NCI-H345 treated with DMSO at 0.1 percent for 48 hours (cell line): ENCODE measurements at regions not wholly inside any gene's neighbourhood (a gene's known extent, or its start where the extent isn't known, plus 50 kb on each side); places are given as distances from the start of the nearest gene placed in this dataset.
"Not testable (repeated sequence)": the region's sequence is repeated elsewhere in the genome, so short reads cannot be mapped to it uniquely, and the experiment has no call there.

ENCODE experiments used
- DNase-seq: peaks from one replicate; lab custom pipeline; 2025; ENCODE audit not compliant: unreplicated experiment; lab: John Stamatoyannopoulos, UW

GRCh38 chr6:144756469-144756868 is 471.3 kb downstream of the UTRN start:
- no peak for DNase-seq

- no peak for DNase-seq
Observed at GRCh38 chr6:144757299-144757698, 472.2 kb downstream of the UTRN start.

GRCh38 chr6:144757730-144758129 is 472.6 kb downstream of the UTRN start:
- DNase-seq: no peak

GRCh38 chr6:144758602-144759001 is 473.5 kb downstream of the UTRN start:
- no peak for DNase-seq

GRCh38 chr6:144762469-144762868 is 477.3 kb downstream of the UTRN start:
- no peak for DNase-seq

DNA sequence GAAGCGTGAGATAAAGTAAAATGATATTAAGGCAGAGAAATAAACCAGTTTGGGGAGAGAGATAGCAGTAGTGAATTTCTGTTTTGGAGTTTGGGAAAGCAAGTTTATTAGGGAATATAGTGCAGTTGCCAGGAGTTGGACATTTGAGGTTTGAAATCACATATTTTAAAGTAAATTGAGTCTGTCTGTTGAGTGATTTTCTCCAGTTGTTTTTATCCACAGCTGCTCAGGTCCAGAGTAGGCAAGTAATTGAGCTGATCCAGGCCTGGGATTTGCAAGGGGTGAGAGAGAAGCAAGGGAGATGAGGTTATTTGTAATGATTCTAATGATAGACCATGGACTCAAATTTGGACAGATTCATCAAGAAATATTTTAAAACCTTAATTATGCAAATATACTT is 481.9 kb downstream of the UTRN start:
- no peak for DNase-seq

DNA sequence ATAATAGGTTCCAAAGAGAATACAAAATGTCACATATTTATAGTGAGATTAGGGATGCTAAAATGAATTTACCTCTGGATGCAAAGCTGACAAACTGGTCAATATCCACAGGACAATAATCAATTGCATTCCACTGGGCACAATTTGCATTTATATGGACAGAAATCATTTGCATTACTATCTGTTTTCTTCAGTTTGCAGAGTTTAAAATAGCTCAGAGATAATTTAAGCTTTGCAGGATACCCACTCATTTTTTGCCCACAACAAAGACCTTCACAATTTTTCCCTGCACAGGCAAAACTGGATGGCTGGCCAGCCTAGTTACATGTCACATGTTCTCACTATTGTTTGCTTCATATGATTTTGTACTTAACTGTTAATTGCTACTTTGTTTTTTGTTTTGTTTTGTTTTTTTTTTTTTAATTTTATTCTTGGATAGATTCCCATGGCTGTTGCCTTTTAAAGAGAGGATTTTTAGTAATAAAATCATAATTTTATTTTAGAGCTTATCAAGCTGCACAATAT is 483.5 kb downstream of the UTRN start:
- DNase-seq: no peak

DNA sequence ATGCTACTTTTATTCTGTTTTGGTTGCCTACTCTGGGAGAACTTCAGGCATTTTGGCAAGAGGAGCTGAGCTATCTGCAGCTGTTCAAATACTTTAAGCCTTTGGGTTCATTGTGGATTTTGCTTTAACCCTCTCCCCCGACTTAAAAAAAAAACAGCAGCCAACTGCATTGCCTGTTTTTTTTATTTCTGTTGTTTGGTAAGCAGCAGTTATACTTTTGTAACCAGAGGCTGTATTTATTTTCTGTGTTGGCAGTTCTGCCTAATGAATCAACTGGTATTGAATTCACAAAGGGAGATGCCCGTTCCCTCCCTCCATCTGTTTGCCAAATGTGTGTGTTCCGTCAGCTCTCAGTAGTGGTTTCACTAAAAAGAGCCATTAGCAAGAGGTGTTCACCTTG is 484.0 kb downstream of the UTRN start:
- peak; percentile 66 for DNase-seq

GRCh38 chr6:144776031-144776819 is 491.1 kb downstream of the UTRN start:
- DNase-seq: no peak

GRCh38 chr6:144777249-144777648 is 492.1 kb downstream of the UTRN start:
- no peak for DNase-seq

DNA sequence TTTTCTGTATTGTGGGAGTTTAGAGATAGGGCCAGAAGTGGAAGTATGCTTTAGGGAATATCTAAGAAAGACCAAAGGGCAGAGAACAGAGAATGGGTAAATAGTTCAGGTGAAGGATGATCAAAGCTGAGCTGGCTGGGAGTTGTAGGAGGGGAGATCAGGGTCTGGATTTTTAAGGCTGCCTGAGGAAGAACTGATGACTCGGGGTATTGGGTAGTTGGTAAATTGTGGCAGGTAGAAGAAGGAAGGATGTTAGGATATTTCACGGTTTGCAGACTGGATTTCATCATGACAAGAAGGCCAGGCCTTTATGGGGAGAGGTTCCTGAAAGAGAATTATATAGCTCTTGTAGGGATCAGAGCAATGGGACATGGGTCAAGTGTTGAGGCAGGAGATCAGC is 492.9 kb downstream of the UTRN start:
- no peak for DNase-seq

DNA sequence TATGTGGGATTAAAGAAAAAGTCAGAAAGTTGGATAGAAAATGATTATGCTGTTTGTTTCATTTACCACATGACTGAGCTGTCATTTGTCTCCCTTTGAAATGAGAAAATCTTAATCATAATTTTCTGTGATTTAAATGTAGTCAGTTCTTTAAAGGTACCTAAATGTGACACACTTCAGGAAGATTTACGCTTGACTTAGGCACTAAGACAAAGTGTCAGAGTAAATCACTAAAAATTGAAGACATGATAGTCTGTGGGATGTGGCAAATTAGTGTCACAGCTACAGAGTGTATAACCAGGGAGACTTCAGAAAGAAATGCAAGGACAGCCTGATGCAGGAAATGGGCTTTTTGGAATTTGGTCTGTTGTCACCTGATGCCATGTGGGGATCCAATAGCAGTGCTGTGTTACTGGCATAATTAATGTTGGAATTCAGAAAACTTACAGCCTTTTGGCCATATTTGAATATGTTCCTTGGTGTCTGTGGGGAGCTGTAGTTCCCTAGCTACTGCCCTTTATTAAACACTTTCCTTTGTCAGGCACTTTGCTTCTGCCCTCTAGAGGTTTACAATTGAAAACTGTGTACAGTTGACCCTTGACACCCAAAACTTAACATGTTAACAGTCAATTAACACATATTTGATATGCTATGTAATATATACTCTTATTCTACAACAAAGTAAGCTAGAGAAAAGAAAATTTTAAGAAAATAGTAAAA is 493.8 kb downstream of the UTRN start:
- DNase-seq: no peak

DNA sequence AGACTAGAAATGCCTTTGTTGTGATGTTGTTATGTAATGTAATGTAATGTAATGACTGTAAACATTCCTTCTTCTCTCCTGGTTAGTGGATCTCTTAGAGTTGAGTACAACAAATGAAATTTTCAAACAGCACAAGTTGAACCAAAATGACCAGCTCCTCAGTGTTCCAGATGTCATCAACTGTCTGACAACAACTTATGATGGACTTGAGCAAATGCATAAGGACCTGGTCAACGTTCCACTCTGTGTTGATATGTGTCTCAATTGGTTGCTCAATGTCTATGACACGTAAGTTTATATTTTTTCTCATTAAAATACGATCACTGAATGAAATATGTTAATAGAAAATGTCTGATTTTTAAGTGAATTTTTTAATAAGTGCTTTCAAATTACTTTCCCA is 496.7 kb downstream of the UTRN start:
- no peak for DNase-seq

DNA sequence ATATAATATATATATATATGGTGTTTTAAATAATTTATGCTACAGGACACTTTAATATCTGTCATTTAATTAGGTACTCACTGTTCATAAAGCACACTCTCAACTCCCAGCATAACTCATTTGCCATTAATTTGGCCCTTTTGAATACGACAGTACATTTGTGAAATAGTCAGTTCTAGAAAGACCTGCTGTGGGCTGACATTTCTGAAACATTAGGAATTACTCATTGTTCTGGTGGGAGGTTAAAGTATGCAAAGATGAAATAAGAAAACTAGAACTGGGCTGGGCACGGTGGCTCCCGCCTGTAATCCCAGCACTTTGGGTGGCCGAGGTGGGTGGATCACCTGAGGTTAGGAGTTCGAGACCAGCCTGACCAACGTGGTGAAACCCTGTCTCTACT is 497.5 kb downstream of the UTRN start:
- no peak for DNase-seq

DNA sequence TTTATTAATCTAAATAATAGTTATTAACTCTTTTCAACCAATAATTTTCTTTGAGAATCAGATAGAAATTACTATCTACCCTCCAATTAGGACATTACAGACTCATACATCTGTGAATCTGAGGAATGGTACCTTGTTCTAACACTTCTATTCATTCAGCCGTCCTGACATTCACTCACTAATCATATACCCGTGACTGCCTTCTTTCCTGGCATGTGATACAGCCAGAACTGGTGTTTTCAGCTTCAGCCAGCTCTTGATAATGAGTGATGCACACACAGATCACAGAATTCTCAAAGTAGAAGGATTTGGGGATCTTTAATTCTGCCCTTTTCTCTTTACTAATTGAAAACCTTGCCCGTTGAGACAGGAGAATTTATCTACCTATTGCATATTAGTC is 499.9 kb downstream of the UTRN start:
- DNase-seq: no peak

DNA sequence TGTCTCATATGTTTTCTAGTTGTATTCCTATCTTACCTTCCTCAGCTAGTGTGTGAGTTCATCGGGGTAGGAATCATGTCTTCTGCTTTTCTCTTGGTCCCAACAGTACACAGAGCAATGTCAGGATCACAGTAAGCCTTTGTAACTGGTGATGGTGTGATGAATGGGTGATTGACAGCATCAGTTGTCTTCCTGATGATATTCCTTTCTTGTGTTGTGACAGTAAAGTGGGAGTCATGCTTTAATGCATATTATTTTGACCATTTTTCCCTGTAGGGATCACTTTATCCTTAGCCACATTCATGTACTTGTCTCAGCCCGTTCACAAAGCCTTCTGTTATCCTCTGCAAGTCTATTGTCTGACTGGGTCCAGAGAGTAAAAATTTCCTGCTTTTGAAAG is 501.7 kb downstream of the UTRN start:
- DNase-seq: no peak

GRCh38 chr6:144793744-144794143 is 508.6 kb downstream of the UTRN start:
- no peak for DNase-seq

- not testable (repeated sequence) for DNase-seq
Observed at GRCh38 chr6:144795022-144795421, 509.9 kb downstream of the UTRN start.

GRCh38 chr6:144796070-144796469 is 510.9 kb downstream of the UTRN start:
- DNase-seq: no peak

DNA sequence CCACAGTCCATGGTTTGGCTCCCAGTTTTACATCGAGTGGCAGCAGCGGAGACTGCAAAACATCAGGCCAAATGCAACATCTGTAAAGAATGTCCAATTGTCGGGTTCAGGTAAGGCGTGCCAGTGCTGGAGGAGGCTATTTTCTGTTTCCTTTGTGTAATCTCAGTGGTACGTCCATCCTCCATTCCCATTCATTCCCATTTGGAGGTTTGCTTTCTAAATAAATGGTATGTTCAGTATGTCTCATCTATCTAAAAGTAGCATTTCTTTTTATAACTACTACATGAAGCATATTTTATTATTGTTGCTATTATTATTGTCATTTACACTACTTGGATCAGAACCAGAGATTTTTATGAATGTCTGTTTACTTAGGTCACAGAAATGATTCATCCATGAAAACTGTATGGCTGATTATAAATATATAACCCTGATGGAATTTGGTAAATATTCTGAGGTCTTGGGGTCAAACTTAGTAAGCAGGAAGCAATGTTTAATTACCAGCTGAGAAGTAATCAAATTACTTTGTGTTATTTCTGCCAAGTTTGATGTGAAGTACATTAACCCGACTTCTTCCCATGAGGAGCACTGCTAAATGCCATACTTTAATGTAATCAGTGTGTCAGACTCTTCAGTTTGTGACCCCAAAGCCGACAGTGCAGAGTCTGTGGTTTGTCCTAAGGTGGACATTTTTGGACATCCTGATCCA is 512.9 kb downstream of the UTRN start:
- no peak for DNase-seq

GRCh38 chr6:144804246-144804790 is 519.2 kb downstream of the UTRN start:
- DNase-seq: no peak
